NCI-H2227 (cell line): ENCODE measurements at regions not wholly inside any gene's neighbourhood (a gene's known extent, or its start where the extent isn't known, plus 50 kb on each side); places are given as distances from the start of the nearest gene placed in this dataset.

Source experiments
- DNase-seq: peaks from one replicate; lab custom pipeline; 2025; ENCODE audit not compliant: unreplicated experiment; lab: John Stamatoyannopoulos, UW

DNA sequence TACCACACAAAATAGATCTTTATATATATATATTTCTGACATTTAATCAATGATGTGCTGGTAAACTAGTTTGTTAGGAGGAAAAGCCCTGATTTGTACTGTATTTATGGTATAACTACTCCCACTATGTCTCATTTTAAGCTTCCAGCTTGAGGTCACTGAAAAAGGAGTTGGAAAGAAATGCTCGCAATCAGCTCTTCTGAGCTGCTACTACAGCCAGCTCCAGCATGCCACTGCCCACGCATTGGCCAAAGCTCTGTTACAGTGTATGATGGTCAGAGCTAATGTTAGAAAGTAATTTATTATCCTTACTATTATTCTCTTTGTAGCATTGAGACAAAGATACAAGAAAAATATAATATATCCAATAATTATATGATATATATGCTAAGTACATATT, 55.0 kb upstream of the PCED1B start:
- no peak for DNase-seq

DNA sequence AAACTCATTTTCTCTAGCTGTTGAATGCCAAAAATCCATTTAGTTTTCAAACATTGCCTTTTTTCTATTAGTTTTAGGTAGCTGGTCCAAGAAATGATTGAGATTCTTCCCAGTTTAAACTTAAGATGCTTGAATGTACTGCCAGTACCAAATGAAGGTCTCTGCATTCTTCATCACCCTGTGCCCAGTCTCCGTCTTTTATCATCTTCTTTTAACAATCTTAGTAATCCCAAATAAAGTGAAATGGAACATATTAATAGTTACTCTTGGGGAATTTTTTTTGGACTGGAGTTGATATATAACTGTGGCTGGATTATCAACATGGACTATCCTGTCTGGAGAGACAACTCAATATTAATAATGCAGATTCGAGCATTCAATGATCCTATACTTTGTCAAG, 54.1 kb upstream of the PCED1B start:
- no peak for DNase-seq

DNA sequence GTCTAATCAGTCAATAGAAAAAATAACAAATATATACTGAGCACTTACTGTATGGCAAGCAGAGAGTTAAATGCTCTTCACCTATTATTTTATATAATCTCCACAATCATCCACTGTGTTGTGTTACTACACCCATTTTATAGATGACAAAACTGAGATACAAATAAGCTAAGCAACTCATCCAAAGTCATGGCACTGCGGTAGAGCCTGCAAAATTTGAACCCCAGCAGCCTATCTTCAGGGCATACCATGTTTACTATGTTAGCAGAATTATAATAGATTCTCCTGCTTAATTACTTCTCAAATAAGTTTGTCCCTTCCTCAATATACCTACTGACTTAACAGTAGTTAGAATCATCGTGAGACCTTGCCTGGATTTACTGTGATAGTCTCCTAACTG, 53.6 kb upstream of the PCED1B start:
- no peak for DNase-seq

DNA sequence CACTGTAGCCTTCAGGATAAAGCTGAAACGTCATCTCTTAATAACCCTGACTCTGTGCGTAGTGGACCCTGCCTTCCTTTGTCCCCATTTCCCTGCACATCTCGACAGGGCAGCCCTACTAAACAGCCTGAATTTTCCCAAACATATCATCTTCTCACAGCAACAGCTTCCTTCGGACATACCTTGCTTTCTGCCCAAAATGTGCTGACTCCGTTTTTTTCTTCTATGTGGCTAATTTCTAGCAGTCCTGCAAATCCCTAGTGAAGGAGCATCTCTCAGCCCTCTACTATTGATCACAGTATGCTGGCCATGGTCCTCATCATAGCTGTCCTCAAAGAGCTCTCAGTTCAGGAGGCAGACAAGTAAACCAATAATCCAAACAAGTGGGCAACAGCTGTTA, 53.1 kb upstream of the PCED1B start:
- no peak for DNase-seq
